ENCODE measurements at regions not wholly inside any gene's neighbourhood (a gene's known extent, or its start where the extent isn't known, plus 50 kb on each side); places are given as distances from the start of the nearest gene placed in this dataset.

- Histone ChIP-seq H3K27ac (replicated peaks) (no peak overlapping the region), H3K4me1 (peaks cover 10% of the 10 kb centered on the region), H3K9me3 (replicated peaks) (no peaks in the 10 kb centered on the region), H3K4me3 (no peak overlapping the region), H3K36me3 (no peaks in the 10 kb centered on the region), H3K27me3 (ENCODE audit: low read depth) (no peaks in the 10 kb centered on the region)
- DNase-seq, result no peak
- intact Hi-C loops (cut with micrococcal nuclease), result no loop called here
- no peak for TF ChIP-seq CTCF (IDR thresholded peaks at IDR 0.05; ENCODE audit: borderline replicate concordance)
Observed at GRCh38 chr2:40827392-40827791, 375.5 kb upstream of the SLC8A1 start.

GRCh38 chr2:40831321-40831873, 379.5 kb upstream of the SLC8A1 start:
- no peak for TF ChIP-seq CTCF (IDR thresholded peaks at IDR 0.05; ENCODE audit: borderline replicate concordance)
- Histone ChIP-seq H3K27me3 (ENCODE audit: low read depth) (no peaks in the 10 kb centered on the region), H3K36me3 (no peaks in the 10 kb centered on the region), H3K9me3 (replicated peaks) (peaks cover 11% of the 10 kb centered on the region), H3K4me3 (no peak overlapping the region), H3K27ac (replicated peaks) (no peak overlapping the region), H3K4me1 (no peaks in the 10 kb centered on the region)
- intact Hi-C loops (cut with micrococcal nuclease), result no loop called here
- DNase-seq, result no peak

- H3K27ac ChIP-seq (replicated peaks), result no peak overlapping the region
- H3K4me3 ChIP-seq, result no peak overlapping the region
- TF ChIP-seq CTCF (IDR thresholded peaks at IDR 0.05; ENCODE audit: borderline replicate concordance), result no peak
- DNase-seq, result no peak
- H3K36me3 ChIP-seq, result no peaks in the 10 kb centered on the region
- H3K27me3 ChIP-seq (ENCODE audit: low read depth), result no peaks in the 10 kb centered on the region
- intact Hi-C loops (cut with micrococcal nuclease), result no loop called here
- H3K4me1 ChIP-seq, result no peaks in the 10 kb centered on the region
- H3K9me3 ChIP-seq (replicated peaks), result no peaks in the 10 kb centered on the region
Observed at GRCh38 chr2:40841856-40842255, 390.0 kb upstream of the SLC8A1 start.

- no peaks in the 10 kb centered on the region for H3K4me1 ChIP-seq
- DNase-seq, result no peak
- no peaks in the 10 kb centered on the region for H3K27me3 ChIP-seq (ENCODE audit: low read depth)
- intact Hi-C loops (cut with micrococcal nuclease), result no loop called here
- no peak for TF ChIP-seq CTCF (IDR thresholded peaks at IDR 0.05; ENCODE audit: borderline replicate concordance)
- H3K9me3 ChIP-seq (replicated peaks), result no peaks in the 10 kb centered on the region
- H3K27ac ChIP-seq (replicated peaks), result no peak overlapping the region
- H3K4me3 ChIP-seq, result no peak overlapping the region
- H3K36me3 ChIP-seq, result no peaks in the 10 kb centered on the region
Observed at GRCh38 chr2:40844353-40845277, 392.7 kb upstream of the SLC8A1 start.

- intact Hi-C loops (cut with micrococcal nuclease), result no loop called here
- Histone ChIP-seq H3K9me3 (replicated peaks) (peaks cover 10% of the 10 kb centered on the region), H3K27ac (replicated peaks) (no peak overlapping the region), H3K27me3 (ENCODE audit: low read depth) (no peaks in the 10 kb centered on the region), H3K4me1 (no peaks in the 10 kb centered on the region), H3K4me3 (no peak overlapping the region), H3K36me3 (no peaks in the 10 kb centered on the region)
- no peak for TF ChIP-seq CTCF (IDR thresholded peaks at IDR 0.05; ENCODE audit: borderline replicate concordance)
- no peak for DNase-seq
Observed at GRCh38 chr2:40851661-40852060, 399.8 kb upstream of the SLC8A1 start.

Data from left ventricle myocardium inferior (tissue), 1 donor.